ENCODE measurements at regions not wholly inside any gene's neighbourhood (a gene's known extent, or its start where the extent isn't known, plus 50 kb on each side); places are given as distances from the start of the nearest gene placed in this dataset.

DNA sequence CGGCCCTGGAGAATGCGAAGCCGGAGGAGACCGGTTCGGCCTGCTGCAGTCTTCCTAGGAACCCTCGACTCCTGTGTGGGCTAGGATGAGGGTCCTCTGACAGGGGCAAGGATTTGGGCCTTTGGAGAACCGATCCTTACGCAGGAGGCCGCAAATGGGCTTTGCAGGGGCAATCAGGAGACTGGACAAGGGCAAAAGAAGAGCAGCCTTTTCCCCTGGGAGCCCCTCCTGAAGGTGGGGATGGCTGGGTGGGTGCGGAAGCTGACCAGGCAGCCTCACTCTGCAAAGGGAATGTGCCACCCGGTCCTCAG is 111.7 kb downstream of the NAV1 start:
- Histone ChIP-seq H3K9me3 (ENCODE audit: low read length) (no peaks in the 10 kb centered on the region), H3K27me3 (ENCODE audit: insufficient read depth, low read depth, low read length) (no peaks in the 10 kb centered on the region), H3K9me2 (ENCODE audit: insufficient read depth, low read length) (no peaks in the 10 kb centered on the region), H4K20me1 (ENCODE audit: insufficient read depth) (peaks cover 32% of the 10 kb centered on the region), H3F3A (ENCODE audit: insufficient read depth, low read length, poor library complexity, severe bottlenecking) (no peaks in the 10 kb centered on the region), H2AFZ (ENCODE audit: low read depth, low read length) (no peak overlapping the region), H3K9ac (ENCODE audit: low read length) (peak overlapping the region; percentile 99), H3K4me2 (ENCODE audit: low read length) (peak overlapping the region; percentile 79), H3K36me3 (ENCODE audit: insufficient read depth, low read length) (no peaks in the 10 kb centered on the region), H3K79me2 (replicated peaks; ENCODE audit: insufficient read depth, low read length) (peaks cover 88% of the 10 kb centered on the region), H3K27ac (ENCODE audit: low read length) (peak overlapping the region; percentile 99), H3K4me3 (ENCODE audit: low read length) (peak overlapping the region; percentile 100)
- TF ChIP-seq, protein P1, sequence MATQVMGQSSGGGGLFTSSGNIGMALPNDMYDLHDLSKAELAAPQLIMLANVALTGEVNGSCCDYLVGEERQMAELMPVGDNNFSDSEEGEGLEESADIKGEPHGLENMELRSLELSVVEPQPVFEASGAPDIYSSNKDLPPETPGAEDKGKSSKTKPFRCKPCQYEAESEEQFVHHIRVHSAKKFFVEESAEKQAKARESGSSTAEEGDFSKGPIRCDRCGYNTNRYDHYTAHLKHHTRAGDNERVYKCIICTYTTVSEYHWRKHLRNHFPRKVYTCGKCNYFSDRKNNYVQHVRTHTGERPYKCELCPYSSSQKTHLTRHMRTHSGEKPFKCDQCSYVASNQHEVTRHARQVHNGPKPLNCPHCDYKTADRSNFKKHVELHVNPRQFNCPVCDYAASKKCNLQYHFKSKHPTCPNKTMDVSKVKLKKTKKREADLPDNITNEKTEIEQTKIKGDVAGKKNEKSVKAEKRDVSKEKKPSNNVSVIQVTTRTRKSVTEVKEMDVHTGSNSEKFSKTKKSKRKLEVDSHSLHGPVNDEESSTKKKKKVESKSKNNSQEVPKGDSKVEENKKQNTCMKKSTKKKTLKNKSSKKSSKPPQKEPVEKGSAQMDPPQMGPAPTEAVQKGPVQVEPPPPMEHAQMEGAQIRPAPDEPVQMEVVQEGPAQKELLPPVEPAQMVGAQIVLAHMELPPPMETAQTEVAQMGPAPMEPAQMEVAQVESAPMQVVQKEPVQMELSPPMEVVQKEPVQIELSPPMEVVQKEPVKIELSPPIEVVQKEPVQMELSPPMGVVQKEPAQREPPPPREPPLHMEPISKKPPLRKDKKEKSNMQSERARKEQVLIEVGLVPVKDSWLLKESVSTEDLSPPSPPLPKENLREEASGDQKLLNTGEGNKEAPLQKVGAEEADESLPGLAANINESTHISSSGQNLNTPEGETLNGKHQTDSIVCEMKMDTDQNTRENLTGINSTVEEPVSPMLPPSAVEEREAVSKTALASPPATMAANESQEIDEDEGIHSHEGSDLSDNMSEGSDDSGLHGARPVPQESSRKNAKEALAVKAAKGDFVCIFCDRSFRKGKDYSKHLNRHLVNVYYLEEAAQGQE (IDR thresholded peaks at IDR 0.05; ENCODE audit: borderline replicate concordance): peak; percentile 39
- TF ChIP-seq RAD21 (conservative IDR thresholded peaks at IDR 0.05): peak; percentile 25
- TF ChIP-seq, protein P2, sequence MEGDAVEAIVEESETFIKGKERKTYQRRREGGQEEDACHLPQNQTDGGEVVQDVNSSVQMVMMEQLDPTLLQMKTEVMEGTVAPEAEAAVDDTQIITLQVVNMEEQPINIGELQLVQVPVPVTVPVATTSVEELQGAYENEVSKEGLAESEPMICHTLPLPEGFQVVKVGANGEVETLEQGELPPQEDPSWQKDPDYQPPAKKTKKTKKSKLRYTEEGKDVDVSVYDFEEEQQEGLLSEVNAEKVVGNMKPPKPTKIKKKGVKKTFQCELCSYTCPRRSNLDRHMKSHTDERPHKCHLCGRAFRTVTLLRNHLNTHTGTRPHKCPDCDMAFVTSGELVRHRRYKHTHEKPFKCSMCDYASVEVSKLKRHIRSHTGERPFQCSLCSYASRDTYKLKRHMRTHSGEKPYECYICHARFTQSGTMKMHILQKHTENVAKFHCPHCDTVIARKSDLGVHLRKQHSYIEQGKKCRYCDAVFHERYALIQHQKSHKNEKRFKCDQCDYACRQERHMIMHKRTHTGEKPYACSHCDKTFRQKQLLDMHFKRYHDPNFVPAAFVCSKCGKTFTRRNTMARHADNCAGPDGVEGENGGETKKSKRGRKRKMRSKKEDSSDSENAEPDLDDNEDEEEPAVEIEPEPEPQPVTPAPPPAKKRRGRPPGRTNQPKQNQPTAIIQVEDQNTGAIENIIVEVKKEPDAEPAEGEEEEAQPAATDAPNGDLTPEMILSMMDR (IDR thresholded peaks at IDR 0.05; ENCODE audit: poor library complexity, severe bottlenecking): no peak
- peak; percentile 30 for TF ChIP-seq POLR2AphosphoS5 (IDR thresholded peaks at IDR 0.05)
- TF ChIP-seq TAF1 (IDR thresholded peaks at IDR 0.05; ENCODE audit: low read depth): no peak

DNA sequence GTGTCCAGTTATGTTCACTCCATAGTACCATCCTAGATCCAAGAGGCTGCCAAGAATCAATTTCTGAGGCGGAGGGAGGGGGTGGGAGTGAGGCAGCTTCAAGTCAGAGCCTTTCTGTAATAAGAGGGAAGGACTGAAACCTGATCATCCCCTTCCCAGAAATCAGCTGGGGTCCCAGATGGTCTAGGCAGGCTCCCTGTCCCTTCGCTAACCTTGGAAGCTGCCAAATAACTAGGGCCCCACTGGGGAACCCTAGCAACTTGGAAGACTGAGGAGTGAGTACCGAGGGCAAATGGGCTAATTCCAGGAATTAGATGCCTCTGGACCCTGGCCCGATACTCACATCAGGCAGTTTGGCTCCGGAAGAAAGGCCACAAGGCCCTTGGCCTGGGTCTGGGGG is 113.3 kb downstream of the NAV1 start:
- H4K20me1 ChIP-seq (ENCODE audit: insufficient read depth): peaks cover 45% of the 10 kb centered on the region
- H3K27me3 ChIP-seq (ENCODE audit: insufficient read depth, low read depth, low read length): no peaks in the 10 kb centered on the region
- no peaks in the 10 kb centered on the region for H3F3A ChIP-seq (ENCODE audit: insufficient read depth, low read length, poor library complexity, severe bottlenecking)
- H3K4me2 ChIP-seq (ENCODE audit: low read length): peak overlapping the region; percentile 79
- H3K79me2 ChIP-seq (replicated peaks; ENCODE audit: insufficient read depth, low read length): peaks cover 92% of the 10 kb centered on the region
- no peaks in the 10 kb centered on the region for H3K9me3 ChIP-seq (ENCODE audit: low read length)
- H2AFZ ChIP-seq (ENCODE audit: low read depth, low read length): no peak overlapping the region
- H3K9ac ChIP-seq (ENCODE audit: low read length): peak overlapping the region; percentile 99
- H3K4me3 ChIP-seq (ENCODE audit: low read length): peak overlapping the region; percentile 100
- H3K36me3 ChIP-seq (ENCODE audit: insufficient read depth, low read length): no peaks in the 10 kb centered on the region
- peak overlapping the region; percentile 99 for H3K27ac ChIP-seq (ENCODE audit: low read length)
- TF ChIP-seq EP300 (conservative IDR thresholded peaks at IDR 0.05; ENCODE audit: poor library complexity, severe bottlenecking) (no peak), MXI1 (conservative IDR thresholded peaks at IDR 0.05; ENCODE audit: poor library complexity, severe bottlenecking) (no peak), RAD21 (conservative IDR thresholded peaks at IDR 0.05) (no peak), EZH2 (IDR thresholded peaks at IDR 0.05; ENCODE audit: borderline replicate concordance, insufficient read depth, low read length, poor library complexity, severe bottlenecking) (no peak), POLR2AphosphoS5 (IDR thresholded peaks at IDR 0.05) (no peak), TAF1 (IDR thresholded peaks at IDR 0.05; ENCODE audit: low read depth) (no peak), SMC3 (conservative IDR thresholded peaks at IDR 0.05; ENCODE audit: poor library complexity) (no peak)
- TF ChIP-seq, protein P1 (IDR thresholded peaks at IDR 0.05; ENCODE audit: borderline replicate concordance): no peak
- TF ChIP-seq, protein P2 (IDR thresholded peaks at IDR 0.05; ENCODE audit: poor library complexity, severe bottlenecking): no peak
- no peaks in the 10 kb centered on the region for H3K9me2 ChIP-seq (ENCODE audit: insufficient read depth, low read length)
